NCI-H345 treated with DMSO at 0.1 percent for 48 hours (cell line): ENCODE measurements at regions not wholly inside any gene's neighbourhood (a gene's known extent, or its start where the extent isn't known, plus 50 kb on each side); places are given as distances from the start of the nearest gene placed in this dataset.

ENCODE experiments used
- DNase-seq: peaks from one replicate; lab custom pipeline; 2025; ENCODE audit not compliant: unreplicated experiment; lab: John Stamatoyannopoulos, UW

DNA sequence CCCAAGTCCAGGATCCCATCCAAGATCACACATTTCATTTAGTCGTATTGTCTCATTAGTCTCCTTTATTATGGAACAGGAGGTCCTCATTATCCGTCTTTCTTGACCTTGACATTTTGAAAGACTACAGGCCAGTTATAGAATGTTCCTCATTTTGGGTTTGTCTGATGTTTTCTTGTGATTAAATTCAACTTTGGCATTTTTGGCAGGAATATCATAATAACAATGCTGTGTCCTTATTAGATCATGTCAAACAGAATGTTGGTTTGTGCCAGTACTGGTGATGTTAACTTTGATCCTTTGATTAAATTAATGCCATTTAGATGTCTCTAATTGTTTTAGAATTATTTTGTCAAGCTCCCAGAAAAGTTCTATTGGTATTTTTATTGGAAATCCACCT, 106.5 kb upstream of the FRY start:
- no peak for DNase-seq

DNA sequence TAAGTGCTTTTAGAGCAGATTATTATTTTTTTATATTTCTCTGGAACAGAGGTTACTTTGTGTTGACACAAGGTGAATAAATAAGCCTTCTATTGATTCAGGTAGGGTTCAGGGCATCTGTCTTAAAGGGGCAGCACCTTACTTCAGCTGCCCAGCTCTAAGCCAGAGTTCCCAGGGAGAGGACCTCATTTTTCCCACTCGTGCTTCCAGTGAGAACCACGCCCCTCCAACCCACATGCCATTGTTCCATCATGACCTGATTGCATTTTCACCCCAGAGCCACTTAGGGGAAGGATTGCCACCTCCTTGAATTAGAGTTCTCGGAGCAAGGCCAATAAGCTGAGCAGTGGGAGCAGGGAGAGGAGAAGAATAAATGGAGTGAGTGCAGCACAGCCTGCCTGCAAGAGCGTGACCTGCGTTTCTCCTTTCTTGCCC, 104.3 kb upstream of the FRY start:
- no peak for DNase-seq

DNA sequence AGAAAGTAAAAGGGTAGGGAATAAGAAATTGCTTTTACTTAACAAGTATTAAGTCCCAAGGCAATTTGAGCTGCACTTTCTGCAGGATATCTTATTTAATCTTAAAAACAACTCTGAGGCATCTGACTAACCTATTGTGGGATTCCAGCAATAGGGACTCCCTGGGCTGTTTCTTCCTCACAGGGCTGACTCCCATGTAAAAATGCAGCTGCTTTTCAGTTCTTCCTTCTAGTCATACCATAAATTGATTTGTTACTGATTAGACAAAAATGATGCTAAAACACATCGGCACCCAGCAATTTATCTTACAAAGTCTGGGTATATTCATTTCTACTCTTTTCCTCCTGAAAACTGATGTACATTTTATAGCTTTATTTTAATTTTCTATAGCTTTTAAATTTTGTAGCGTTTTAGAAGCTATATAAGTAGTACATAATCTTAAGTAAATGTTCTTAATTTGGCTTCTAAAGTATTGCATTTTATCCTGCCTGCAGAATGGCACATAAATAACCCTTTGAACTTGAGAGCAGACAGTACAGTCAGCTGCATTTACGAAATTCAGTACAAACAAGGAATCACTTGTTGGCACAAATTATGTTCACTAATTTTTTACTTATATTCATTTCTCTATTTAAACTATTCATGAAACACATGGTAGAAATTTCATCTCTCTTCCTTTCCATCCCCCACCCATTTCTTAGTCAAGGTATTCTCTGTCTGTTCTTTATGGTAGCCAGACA, 102.4 kb upstream of the FRY start:
- no peak for DNase-seq

DNA sequence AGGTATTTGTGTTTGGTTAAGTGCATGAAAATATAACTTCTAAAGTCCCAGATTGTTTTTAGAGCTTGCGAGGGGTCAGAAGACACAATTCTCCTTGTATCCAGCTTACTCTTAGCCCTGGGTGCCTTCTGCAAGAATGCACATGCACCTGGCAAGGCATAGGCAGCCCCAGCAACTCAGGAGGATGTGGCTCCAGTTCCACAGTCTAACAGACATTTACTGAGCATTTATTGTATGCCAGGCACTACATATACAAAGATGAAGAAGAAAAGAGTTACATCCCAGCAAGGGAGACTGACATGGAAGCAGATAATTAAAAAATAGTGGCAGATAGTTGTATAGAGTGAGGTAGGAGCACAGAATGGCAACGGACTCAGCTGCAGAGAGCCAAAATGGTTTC, 101.1 kb upstream of the FRY start:
- no peak for DNase-seq

DNA sequence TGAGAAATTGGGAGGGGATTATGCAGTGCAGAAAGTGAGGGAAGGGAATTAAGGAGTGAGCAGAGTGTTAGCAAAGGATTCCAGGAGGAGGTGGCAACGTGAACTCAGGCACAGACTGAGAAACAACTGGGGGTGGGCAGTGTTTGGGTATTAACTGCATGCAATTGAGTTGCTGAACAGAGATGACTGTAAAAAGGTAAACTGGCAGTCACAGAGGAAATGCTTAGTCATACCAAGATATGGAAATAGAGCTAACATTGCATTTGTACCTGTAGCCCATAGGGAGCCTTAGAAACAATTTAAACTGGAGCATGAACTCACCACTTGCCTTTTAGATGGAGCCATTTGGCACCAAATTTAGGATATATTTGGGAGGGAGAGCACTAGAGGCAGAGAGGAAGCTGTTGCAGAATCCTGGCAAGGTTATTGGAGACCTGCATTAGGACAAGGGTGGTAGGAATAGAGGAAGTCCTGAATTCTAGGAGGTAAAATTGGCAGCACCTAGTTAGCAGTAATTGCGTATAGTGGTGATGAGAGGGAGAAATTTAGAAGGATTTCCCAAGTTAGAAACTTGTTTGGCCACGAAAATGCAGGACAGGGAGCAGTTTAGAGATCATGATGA, 100.6 kb upstream of the FRY start:
- no peak for DNase-seq

DNA sequence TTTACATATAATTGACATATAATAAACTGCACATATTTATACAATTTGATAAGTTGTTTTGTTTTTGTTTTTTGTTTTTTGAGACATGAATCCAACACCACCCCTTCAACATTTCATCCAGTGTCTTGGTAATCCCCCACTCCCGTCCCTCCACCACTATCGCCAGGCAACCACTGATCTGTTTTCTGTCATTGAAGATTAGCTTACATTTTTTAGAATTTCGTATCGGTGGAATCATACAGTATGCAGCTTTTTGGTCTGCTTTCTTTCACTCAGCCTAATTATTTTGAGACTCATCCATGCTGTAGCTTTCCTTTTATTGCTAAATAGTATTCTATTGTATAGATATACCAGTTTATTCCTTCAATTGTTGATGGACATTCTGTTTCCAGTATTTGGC, 94.1 kb upstream of the FRY start:
- DNase-seq = no peak

DNA sequence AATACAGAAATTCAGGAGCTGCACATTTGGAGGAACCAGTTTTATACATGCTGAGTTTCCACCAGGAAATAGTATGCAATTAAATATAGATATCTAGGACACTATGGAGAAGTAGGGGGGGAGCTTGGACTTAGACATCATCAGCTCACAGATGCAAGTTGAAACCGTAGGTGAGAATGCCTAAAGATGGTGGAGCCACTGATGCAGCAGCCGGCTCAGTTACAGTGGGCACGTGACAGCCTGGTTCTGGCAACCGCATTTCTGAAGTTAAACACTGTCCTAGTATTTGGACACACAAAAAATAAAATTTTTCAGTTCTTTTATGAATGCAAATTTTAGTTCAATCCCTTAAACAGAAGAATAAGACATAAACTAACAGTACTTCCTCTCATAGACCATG, 91.5 kb upstream of the FRY start:
- DNase-seq = no peak

DNA sequence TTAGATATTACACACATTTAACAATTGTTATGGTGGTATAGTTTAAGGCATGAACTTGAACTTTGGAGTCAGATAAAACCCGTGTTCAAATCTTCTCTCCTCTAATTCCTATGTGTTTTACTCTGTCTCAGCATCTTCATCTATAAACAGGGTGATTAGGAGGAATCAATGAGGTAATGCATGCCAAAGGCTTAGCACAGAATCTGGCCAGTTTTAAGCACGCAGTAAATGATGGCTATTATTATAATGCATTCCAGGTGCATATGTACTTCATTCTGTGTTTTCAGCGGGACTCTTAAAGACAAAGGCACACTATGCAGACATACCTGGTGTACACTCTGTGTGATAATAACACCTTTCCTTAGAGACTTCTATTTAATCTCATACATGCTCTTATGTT, 88.0 kb upstream of the FRY start:
- no peak for DNase-seq

DNA sequence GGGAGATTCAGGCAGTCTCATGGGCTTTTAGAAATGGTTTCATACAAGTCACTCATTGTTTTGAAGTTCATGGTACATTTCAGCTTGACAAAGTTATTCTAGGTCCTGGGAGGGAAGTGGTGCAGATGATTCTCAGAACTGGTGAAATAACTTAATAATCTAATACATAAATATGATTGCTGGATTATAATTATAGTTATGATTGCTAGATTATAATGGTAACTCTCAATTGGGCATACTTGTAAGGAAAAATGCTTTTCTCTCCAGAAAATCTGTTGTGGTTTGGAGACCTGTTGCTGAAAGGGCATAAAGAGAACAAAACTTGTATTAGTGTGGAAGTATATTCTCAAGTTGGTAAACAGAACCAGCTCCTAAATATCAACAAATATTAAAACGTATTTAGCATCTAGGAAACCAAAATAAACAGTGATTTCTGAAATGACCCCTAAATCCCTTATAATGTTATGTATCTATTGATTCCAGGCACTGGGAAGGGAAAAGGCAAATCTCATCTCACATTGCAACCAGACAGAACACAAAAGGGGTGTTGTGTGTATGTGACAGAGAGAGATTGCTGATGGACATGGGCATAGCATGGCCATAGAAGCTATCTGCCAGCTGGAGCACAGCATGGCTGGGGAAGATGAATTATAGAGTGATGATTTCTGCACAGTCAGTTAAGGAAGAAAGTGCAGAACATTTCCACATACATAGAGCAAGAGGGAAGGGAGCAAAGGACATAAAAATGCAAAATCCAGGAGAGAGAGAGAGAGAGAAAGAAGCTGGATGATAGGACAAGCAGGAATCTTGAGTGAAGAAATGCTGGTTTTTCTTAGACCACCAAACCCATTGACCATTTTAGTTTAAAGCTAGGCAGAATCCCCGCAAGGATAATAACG, 87.1 kb upstream of the FRY start:
- no peak for DNase-seq

DNA sequence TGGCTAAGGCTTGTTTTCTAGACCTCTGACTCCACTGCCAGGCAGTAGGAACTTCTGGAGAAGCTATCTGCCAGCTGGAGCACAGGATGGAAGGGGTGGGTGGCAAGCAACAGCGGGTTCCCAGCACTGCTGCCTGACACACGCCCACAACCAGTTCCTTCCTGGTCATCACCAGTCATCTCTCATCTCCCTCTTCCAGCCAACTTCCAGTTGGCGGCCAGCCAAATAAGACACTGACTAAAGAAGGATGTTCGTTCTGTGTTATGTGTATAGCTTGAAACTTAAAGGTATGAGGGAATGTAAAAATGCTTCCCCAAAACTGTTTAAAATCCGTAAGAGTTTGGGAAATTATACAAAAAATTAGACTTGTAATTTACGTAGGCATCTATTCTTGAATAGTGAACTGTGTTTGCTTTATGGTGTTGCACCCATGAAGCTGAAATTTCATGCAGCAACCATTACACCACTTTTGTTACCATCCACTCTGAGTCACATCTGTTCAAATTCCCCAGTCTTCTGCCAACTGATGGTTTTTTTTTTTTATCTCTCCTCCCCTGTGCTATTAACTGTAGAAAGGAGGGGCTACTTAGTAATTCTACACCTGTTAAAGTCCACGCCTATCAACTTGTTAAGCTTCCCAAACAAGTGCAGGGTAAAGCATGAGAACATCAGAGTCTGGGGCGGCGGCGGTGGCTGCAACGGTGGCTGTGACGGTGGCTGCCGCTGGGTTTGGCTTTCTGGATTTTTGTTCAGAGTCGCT, 86.2 kb upstream of the FRY start:
- peak; percentile 60 for DNase-seq

DNA sequence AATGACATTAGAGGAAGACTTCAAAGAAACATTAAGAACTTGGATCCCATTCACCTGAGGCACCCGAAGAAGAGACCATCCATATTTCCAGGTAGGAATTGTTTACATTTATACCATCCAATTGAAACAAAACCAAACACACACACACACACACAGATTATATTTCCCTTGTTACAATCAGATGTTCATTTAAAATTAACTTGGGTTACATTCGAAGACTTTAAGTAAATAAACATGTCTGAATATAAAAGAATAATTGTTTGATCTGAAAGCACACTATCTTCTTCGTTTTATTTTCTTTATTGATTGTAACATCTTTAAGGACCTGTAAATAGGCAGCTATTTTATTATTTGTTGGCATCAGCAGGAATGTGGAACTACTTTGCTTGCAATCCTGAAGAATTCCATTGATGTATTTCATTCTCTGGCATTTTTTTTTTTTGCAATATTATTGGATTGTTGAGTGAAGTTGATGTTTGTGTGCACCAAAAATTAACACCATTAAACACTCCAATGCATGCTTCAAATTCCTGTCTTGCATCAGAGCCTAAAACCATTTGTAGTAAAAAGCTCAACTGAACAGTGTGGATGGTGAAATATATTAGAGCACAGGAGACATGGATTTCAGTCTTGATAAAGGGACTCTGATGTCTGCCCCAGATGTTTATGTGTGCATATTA, 85.3 kb upstream of the FRY start:
- no peak for DNase-seq

DNA sequence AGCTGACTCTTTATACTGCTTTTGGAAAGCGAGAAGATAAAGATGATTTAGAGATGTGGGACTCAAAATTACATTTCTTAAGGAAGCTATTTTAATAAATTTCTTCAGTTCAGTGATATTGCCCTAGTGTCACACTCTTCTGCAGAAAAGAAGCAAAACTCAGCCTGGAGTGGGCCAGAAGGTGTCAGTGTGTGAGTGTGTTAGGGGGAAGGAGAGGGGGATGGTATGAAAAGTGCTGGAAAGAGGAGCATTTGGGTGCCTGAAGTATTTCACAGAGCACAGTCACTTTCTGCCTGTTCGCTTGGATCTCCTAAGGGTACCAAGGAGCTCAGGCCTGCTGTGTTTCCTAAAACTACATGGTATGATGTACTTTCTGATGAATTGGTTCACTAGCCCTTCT, 84.5 kb upstream of the FRY start:
- DNase-seq = no peak

DNA sequence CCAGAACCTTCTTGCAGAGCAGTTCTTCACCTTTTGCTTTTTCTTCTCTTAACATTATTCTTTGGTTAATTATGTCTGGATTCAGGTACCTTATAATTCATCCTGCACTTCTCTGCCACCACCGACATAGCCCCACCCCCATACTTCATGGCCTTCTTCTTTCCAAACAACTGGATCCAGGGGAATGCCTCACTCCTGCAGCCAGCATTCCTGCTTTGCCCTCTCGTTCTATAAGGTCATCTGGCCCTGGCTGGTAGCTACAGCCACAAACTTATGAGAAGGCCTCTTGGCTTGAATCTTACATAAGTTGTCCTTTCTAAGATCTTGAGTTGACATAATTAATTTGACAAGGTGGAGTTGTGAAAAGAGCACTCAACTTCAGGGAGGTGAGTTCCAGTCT, 84.1 kb upstream of the FRY start:
- no peak for DNase-seq

DNA sequence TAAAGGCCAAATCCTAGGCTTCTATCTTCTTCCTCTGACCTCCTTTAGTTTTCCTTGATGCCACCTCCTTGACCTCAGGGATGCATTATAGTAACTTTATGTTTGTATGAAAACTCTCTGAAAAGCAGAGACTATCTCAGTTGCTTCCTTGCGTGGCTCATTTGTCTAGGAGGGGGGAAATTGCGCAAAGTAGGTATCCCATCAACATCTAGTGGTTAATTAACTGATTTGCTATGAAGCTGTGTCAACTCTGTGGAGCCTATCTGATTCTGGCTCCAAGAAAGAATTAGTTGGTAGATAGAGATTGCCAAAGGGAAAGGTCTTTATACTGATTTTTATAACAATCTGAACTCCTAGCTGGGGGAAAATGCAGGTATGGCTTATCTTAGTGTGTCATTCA, 82.1 kb upstream of the FRY start:
- no peak for DNase-seq

DNA sequence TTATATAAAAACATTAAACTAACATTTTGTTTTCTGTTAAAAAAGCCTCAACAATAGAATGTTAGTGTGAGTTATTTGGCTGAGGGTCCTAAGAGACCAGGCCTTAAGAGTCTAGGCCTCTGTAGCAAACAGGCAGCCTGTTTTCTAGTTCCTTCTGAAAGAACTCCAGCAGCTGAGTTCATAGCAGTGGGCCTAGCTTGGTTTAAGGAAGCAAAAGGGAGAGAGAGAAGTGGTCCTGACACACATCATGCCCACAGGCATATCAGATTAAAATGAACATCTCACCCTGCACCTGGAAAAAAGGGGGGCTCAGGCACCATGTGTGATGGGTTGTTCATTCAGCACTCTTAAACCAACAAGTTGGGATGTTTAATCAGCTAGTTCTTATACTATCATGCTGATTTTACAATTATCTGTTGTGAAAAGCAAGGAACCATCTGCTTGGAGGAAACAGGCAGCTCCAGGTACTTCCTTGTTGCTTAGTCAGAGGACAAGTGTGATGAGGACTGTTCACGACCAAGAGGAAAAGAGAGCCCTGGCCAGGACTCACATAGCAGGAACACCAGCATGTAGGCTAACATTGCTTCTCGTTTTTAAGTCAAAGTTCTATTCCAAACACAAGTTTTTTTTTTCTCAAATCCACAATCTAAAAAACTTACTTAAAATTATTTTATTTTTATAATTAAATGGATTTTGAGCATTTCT, 81.3 kb upstream of the FRY start:
- DNase-seq = no peak

DNA sequence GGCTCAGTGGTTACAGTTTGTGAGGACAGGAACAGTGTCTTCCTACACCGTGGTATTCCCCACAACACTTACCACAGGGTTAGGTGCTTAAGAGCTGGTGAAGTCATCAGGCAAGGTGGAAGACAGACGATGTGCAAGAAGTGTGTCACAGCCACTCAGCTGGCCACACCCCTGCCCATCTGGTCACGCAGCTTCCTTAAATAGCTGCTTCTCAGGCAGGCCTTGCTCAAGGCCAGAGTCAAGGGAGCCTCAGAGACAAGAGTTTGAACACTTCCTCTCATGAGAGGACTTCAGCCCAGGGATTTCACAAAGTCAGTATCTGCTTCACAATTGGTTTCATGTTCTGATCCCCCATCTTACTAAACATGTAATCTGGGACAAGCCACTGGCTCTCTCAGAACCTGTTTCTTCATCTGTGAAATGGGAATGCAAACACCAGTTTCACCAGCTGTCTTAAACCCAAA, 80.3 kb upstream of the FRY start:
- DNase-seq = no peak

DNA sequence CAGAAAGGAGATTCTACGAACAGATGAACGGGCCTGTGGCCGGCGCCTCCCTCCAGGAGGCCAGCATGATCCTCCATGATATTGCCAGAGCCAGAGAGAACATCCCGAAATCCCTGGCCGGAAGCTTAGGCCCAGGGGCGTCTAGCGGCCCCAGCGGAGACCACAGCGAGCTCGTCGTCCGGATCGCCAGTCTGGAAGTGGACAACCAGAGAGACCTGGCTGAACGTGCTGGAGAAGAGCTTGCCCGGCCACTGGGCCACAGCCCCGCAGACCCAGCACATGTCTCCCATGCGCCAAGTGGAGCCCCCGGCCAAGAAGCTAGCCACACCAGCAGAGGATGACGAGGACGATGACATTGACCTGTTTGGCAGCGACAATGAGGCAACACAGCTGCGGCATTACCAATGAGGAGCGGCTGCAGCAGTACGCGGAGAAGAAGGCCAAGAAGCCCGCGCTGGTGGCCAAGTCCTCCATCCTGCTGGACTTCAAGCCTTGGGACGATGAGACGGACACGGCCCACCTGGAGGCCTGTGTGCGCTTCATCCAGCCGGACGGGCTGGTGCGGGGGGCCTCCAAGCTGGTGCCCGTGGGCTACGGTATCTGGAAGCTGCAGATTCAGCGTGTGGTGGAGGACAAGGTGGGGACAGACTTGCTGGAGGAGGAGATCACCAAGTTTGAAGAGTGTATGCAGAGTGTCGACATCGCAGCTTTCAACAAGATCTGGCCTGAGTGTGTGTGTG, 78.8 kb upstream of the FRY start:
- DNase-seq = no peak

DNA sequence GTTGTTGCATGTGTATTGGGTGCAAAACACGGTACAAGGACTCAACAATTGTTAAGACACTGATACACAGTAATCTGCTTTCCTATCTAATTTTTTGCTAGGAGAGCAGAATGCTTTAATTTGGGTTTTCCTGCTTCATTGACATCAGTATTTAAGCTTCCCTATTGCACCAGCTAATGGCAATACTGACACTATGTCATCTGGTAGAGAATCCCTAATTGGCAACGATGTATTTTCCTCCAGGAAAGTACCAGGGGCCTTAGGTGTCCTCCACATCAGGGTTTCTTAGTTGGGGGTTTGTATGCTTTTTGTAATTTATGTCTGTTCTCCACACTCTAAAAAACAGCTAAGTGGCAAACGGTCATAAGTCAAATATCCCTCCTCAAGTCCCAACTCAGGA, 76.5 kb upstream of the FRY start:
- DNase-seq = no peak

DNA sequence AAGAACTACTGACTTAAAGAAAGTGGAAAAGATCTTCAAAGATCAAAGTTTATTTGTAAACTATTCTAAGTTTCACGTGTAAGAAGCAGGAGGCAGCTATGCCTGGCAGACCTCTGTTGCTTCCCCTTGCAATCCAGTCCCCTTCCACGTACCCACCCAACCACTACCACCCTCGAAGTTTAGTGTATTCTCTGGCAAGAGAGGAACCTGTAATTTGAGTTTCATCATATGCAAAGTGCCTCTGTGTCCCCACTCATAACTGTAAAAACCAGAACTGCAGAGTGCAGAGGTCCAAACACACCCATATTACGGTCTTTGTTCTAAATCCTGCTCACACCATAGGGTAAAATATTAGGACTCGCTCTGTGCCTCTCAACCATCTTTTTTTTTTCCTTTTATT, 75.8 kb upstream of the FRY start:
- DNase-seq = no peak
